HL-60 (cell line): ENCODE measurements at regions not wholly inside any gene's neighbourhood (a gene's known extent, or its start where the extent isn't known, plus 50 kb on each side); places are given as distances from the start of the nearest gene placed in this dataset.

ENCODE experiments used
- CTCF ChIP-seq: IDR thresholded peaks from one replicate; pipeline ENCODE4 v1.5.1; 2011; ENCODE audit warnings: low read length, control low read depth, inconsistent platforms; ENCODE audit not compliant: insufficient read depth
- POLR2AphosphoS5 ChIP-seq: IDR thresholded peaks from 2 replicates; pipeline ENCODE4 v1.6.1; 2012; ENCODE audit warnings: low read depth

GRCh38 chr2:163469561-163469962 lies 266.2 kb downstream of the FIGN start:
- no peak for TF ChIP-seq CTCF
- no peak for TF ChIP-seq POLR2AphosphoS5
